ENCODE measurements at regions not wholly inside any gene's neighbourhood (a gene's known extent, or its start where the extent isn't known, plus 50 kb on each side); places are given as distances from the start of the nearest gene placed in this dataset.
A peak's percentile ranks its signal among the peaks of the same experiment; 100 is the strongest.

DNA sequence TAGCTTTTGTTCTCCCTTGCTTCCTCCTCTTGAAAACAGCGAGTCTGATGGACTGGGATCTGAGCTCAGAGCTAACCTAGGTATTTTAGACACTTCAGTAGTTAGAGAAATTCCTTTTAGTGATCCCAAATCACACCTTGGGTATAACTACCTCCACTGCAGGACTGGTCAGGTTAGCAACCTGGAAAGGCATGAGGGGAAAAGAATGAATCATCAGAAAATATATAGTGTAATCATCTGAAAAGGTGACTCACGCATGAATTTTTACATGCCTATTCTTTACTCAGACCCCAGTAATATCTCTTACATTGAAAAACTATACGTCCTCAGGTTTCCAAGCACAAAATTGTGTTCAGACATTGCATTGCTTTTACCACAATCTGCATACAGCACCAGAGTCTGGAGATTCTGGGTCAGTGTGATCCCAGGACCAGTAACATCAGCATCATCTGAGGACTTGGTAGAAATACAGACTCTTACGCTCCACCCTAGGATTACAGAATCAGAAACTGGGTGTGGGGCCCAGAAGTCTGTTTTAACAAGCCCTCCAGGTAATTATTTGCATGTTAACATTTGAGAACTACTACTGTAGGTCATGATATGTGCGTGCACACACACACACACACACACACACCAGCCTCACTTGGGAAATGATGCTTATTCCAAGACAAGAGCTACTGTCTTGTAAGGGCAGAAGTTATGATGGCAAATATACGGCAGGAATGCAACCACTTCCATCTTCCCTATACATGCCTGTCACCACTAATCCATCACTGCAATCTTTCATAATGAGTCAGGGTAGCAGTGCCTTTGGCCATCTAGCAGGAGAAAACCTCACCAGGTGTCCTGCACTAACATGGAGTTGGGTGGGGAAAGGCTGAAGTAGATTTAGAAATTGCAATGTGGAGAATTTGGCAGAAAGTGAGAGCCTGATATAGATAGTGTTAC lies 271.6 kb upstream of the MAP3K1 start:
- TF ChIP-seq, protein P1, sequence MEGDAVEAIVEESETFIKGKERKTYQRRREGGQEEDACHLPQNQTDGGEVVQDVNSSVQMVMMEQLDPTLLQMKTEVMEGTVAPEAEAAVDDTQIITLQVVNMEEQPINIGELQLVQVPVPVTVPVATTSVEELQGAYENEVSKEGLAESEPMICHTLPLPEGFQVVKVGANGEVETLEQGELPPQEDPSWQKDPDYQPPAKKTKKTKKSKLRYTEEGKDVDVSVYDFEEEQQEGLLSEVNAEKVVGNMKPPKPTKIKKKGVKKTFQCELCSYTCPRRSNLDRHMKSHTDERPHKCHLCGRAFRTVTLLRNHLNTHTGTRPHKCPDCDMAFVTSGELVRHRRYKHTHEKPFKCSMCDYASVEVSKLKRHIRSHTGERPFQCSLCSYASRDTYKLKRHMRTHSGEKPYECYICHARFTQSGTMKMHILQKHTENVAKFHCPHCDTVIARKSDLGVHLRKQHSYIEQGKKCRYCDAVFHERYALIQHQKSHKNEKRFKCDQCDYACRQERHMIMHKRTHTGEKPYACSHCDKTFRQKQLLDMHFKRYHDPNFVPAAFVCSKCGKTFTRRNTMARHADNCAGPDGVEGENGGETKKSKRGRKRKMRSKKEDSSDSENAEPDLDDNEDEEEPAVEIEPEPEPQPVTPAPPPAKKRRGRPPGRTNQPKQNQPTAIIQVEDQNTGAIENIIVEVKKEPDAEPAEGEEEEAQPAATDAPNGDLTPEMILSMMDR (IDR thresholded peaks at IDR 0.05), result no peak
- H3K4me3 ChIP-seq, result no peak overlapping the region
- 92 to 95% methylated on average over 6 of the region's 6 CpGs for WGBS, 2 donors
- DNase-seq (no peak), ATAC-seq (no peak)
- no peaks in the 10 kb centered on the region for H3K27me3 ChIP-seq
- peaks cover 0 to 8% (median 0%) of the 10 kb centered on the region in 9 donors for H3K4me1 ChIP-seq
- no peaks in the 10 kb centered on the region for H3K36me3 ChIP-seq
- no peak overlapping the region for H3K27ac ChIP-seq
- intact Hi-C loops (cut with DNase I), result no loop called here
- no peaks in the 10 kb centered on the region for H3K9me3 ChIP-seq

GRCh38 chr5:56540266-56540665 lies 275.1 kb upstream of the MAP3K1 start:
- H3K36me3 ChIP-seq, result no peaks in the 10 kb centered on the region
- H3K27me3 ChIP-seq, result no peaks in the 10 kb centered on the region
- TF ChIP-seq, protein P1 (IDR thresholded peaks at IDR 0.05), result no peak
- no peak overlapping the region for H3K4me3 ChIP-seq
- ATAC-seq, result peak in 3 of 8 donors; percentile 33 to 65 (median 55)
- H3K9me3 ChIP-seq, result no peaks in the 10 kb centered on the region
- H3K4me1 ChIP-seq, result peaks cover 0 to 7% (median 0%) of the 10 kb centered on the region in 9 donors
- H3K27ac ChIP-seq, result no peak overlapping the region
- DNase-seq, result no peak
- WGBS, 2 donors, result 82 to 85% methylated on average over 4 of the region's 4 CpGs
- intact Hi-C loops (cut with DNase I), result no loop called here

- DNase-seq (no peak), ATAC-seq (no peak)
- Histone ChIP-seq H3K9me3 (no peaks in the 10 kb centered on the region), H3K4me3 (no peak overlapping the region), H3K27me3 (no peaks in the 10 kb centered on the region), H3K36me3 (no peaks in the 10 kb centered on the region), H3K27ac (no peak overlapping the region), H3K4me1 (no peaks in the 10 kb centered on the region)
- WGBS, 2 donors, result 95 to 98% methylated on average over 6 of the region's 6 CpGs
- TF ChIP-seq, protein P1 (IDR thresholded peaks at IDR 0.05), result no peak
- intact Hi-C loops (cut with DNase I), result no loop called here
Observed at GRCh38 chr5:56538580-56538979, 276.8 kb upstream of the MAP3K1 start.

DNA sequence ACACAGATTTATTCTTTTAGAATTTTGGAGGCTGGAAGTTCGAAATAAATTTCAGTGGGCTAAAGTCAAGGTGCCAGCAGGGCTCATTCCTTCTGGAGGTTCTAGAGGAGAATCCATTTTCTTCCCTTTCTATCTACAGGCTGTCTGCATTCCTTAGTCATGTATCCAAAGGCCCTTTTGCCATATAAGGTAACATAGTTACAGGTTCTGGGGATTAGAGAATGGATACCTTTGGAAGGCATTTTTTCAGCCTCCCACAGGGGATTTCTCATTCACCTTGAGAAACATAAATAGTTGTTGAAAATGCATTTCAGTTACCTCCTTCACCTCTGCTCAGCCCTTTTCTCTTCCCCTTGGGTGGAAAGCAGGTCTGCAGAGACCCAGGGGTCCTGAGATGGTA lies 280.0 kb upstream of the MAP3K1 start:
- no peak overlapping the region for H3K4me3 ChIP-seq
- no peak overlapping the region for H3K27ac ChIP-seq
- intact Hi-C loops (cut with DNase I), result no loop called here
- H3K4me1 ChIP-seq, result peaks cover 0 to 3% (median 0%) of the 10 kb centered on the region in 9 donors
- 98 to 100% methylated on average over 1 of the region's 1 CpG for WGBS, 2 donors
- no peaks in the 10 kb centered on the region for H3K9me3 ChIP-seq
- no peaks in the 10 kb centered on the region for H3K27me3 ChIP-seq
- TF ChIP-seq, protein P1 (IDR thresholded peaks at IDR 0.05), result no peak
- DNase-seq, result no peak
- no peaks in the 10 kb centered on the region for H3K36me3 ChIP-seq
- ATAC-seq, result no peak

Measured in heart right ventricle (tissue), 16 donors.